Activated CD8-positive, alpha-beta memory T cell treated with anti-CD3 and anti-CD28 coated beads, Interleukin-2, amount 50 U/mL, for 24 hours (primary cell): ENCODE measurements at regions not wholly inside any gene's neighbourhood (a gene's known extent, or its start where the extent isn't known, plus 50 kb on each side); places are given as distances from the start of the nearest gene placed in this dataset.

Experiments
- DNase-seq: peaks from one replicate; pipeline ENCODE4 v3.0.0-alpha.2; 2020; ENCODE audit errors: extremely low read depth

DNA sequence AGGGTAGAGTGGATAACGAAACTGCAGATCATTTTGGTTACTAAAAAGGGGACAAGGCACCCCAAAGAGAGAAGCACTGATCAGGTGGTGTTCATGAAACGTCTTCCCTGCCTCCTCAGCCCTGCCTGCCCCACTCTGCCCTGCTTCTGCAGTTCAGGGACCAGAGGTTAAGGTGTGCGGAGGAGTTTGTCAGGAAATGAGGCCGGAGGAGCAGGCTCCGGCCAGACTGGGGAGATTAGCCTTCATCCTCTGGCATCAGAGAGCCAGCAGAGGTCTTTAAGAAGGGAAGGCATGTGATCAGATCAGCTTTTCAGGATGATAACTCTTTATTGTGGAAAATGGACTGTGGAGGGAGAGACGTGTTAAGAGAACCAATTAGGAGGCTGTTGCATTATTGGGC is 291.9 kb upstream of the NR5A2 start:
- no peak for DNase-seq

DNA sequence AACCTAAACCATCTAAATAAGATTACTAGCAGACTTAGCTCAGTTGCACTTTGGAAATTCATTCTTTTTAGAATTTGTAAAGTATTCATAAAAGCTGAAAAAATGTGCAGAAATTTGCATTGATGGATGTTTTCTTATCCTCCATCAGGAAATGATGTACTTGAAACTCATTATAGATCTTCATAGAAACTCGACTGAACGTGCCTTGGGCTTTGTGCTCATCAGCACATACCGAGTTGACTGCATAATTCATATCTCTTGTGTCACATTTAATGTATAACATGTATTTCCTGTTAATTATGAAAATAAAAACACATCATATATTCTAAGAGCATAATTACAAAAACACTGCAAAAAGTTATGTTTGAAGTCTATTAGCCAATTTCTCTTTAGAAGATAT is 290.9 kb upstream of the NR5A2 start:
- no peak for DNase-seq

DNA sequence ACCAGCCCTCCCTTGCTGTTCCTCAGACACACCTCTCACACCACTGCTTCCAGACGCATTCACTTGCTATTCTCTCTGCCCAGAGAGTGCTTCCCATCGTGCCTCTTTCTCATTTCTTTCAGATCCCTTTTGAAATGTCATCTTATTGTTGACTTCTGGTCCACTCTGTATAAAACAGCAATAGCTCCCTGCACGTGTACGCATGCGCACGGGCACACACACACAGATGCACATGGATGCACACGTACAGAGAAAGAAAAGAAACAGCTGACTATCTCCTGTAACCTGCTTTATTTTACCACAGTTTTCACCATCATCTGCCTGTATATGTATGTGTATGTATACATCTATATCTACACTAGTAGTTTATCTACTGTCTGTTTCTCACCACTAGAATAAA is 285.9 kb upstream of the NR5A2 start:
- DNase-seq: no peak

DNA sequence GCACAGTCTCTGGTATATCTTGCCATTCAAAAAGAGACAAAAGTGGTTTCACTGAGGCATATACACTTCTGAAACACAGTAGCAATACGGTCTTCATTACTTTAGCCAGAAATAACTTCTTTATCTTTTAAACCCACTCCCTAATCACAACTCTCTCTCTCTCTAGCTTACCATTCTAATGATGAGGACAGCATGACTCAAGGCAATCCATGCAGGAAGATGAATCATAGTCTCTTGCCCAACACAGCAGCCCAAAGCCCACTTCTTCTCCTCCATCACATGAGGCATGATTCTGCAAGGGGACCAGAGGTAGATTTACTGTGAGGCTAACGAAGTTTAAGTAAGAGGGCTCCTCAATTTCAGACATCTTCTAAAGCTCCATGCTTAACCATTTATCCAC is 285.0 kb upstream of the NR5A2 start:
- DNase-seq: no peak

DNA sequence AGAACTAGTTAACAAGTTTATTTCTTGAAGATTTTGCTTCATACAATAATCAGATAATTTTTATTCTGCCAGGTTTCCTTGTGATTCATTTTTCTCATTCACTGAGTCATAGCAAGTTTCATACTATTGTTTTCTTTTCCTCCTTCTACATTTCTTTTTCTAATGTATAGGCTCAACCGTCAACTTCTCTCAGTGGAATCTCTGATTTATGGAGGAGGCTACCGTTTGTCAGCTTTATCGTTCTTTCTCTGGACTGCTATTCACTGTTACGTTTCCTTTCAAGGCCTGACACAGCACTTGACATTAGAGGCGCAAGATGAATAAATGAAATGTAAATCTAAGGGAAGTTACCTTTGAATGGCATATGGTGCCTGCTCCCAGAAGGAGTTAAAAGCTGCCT is 284.3 kb upstream of the NR5A2 start:
- no peak for DNase-seq

DNA sequence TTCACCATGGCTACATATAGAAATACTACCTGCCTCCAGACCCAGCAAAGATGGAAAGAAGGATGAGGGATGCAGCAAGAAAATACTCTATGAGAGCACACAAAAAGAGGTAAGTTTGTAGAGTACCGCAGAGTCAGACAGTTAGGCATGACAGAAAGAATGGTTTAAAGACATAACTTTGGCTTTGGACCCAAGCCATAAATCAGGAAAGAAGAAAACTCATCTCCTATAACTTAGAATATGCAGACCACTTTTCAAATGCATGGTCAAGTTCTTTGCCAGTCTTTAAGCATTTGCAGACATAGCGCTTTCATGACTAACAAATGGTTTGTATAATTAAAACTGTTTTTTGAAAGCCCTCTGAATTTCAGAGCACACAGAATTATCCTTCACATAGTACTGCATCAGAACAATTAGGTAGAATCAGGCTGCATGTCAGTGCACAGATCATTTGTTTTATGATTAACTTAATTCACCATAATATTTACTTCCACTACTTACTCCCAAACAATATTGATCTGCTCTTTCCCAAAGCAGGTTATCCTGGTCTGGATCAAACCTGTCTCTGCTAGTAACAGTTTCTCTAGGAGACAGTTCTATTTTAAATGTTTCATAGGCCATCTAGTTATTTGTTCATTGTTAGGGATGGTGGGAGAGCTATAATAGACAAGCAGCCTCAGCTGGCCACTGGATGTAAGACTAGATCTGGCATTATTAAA is 280.7 kb upstream of the NR5A2 start:
- DNase-seq: no peak

DNA sequence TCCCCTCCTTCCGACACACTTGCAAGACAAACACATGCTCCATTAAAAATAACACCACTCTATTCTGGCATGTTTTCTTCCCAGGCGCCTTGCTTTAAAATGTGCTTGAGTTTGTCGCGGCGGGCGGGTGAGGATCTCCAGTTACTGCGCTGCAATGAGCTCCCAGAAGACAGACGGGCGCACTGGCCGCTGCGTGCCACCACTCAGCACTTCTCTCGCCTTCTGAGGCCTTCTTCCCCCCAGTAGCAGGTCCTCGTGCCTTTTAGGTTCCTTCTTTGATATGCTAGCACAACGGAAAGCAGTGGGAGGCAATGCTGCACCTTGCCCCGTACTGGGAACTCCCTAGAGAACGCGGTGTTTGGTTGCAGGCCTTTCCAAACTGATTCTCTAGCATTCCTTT is 279.5 kb upstream of the NR5A2 start:
- no peak for DNase-seq

DNA sequence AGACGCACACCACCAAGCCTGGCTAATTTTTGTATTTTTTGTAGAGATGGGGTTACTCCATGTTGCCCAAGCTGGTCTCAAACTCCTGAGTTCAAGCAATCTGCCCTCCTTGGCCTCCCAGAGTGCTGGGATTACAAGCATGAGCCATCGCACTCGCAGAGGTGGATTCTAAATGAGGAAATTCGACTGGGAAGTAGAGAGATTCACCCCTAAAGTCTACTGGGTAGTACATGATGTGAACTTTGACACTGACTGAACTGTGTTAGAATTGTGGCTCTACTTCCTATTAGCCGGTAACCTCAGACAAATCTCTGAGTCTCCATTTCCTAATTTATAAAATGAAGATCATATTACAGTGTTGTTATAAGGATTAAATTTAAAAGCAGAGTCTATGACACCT is 276.0 kb upstream of the NR5A2 start:
- no peak for DNase-seq

DNA sequence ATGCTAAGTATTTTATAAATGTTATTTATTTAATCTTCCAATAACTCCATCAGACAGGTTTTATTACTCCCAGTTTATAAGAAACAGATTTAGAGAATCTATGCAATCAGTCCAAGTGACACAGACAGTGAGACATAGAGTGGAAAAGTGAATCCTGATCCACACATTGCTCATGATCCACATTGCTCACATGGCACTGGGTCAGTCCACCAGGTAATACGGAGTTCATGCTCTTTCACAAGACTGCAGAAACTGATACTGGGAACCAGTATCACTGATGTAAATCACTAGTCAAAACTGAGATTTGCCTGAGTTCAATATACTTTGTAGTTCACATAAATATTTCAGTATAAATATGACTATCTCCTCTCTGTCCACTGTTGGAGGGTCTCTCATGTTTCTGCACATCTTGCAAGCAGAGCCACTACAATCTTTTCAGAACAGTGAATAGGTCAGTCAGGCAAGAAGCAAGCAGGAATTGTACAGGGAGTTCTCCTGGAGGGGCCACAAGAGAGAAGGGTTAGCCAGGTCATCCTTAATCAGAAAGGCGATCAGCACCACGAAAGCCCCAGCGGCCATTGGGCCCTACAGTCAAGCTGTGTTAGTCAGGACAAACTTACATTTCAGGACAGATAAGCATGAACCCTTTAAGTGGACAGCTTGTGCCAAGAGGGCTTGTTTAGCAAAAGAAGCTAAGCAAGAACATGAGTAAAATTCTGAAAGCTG is 275.4 kb upstream of the NR5A2 start:
- no peak for DNase-seq

DNA sequence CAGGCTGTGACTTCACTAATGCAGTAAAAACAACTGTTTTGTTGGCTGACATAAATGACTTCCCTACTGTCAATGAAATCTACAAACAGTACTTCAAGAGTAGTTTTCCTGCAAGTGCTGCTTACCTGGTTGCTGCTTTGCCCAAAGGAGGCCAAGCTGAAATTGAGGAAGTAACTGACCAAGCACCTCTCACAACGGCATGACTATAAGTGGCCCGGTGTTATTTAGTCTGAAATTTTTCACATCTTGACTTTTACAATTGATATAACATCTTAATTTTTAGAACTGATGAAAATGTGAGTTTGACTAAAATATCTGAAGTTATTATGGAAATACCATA is 274.9 kb upstream of the NR5A2 start:
- no peak for DNase-seq

DNA sequence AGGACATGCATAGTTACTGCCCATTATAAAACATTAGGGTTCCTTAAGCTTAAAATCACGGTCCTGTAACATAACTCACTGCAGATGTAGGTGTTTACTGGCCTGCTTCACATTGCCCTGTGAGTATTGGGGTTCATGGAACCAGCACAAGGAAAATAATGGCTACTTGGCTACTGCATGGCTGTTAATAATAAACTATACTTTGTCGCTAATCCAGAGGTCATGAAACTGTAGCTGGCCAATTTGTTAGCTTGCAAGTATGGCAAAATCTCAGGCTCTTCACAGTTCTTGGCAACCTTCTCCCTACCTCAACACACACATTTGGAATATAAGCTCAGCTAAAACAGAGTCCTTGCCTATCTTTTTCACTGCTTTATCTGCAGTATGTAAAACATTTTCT is 274.0 kb upstream of the NR5A2 start:
- no peak for DNase-seq

DNA sequence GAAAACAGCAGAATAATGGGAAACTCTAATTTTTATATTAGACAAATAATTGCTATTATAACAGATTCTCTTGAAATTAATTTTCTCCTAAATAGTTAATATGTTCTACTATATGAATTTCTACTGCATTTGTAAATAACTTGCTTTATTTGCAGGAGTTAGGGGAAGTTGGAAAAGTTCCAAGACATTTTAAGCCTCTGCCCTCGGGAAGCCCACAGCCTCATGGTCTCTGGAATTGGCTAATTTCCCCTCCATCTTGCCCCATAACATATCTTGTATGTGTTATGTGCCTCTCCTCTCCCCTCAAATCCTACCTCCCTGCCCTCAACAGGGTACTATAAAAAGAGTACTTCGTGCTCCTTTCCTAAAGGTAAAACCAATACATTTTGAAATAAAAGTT is 271.4 kb upstream of the NR5A2 start:
- no peak for DNase-seq

DNA sequence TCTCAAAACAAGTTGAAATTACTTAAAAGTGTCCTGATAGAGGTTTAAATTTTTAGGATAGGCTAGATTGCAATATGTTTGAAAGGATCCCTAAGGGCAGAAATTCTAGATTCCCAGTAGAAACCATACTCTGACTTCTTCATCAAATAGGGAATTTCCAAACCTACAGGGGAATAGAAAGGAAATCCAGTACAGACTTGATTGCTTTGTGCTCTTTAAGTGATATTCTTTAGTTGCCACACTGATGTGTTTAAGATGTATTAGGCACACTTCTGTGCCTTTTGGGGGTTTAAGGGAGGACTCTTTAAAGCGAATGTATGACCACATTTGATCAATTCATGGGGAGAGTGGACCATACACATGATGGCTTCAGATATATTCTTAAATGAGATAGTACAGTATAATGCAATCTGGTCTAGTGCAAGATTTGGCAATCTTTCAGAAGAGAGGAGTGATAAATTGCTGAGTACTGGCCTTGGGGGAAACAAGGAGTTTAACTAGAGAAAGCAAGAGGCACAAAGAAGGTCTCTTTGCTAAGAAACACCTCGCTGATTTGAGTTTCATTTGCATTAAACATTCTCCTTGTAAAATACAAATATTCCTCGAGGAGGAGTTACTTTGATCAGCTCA is 268.8 kb upstream of the NR5A2 start:
- DNase-seq: no peak

DNA sequence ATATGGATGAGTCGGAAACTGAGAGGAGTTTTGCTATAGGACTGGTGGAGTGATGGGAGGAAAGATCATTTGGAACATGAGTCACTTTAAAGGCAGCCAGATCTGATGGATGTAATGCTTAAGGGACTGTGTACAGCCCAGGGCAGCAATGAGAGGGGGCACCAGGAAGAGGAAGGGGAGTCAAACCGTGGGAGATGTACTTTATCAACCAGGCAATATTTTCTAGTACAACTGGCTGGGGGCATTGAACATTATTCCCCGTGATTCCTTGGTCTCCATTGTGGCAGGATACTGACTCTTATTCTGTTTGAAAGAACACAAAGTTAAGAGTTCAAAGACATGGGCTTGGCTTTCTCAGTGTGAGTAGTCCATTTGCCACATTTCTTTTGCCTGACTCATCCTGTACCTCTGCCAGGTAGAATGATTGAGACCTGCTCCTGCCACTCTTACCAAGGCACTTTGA is 268.2 kb upstream of the NR5A2 start:
- DNase-seq: no peak

DNA sequence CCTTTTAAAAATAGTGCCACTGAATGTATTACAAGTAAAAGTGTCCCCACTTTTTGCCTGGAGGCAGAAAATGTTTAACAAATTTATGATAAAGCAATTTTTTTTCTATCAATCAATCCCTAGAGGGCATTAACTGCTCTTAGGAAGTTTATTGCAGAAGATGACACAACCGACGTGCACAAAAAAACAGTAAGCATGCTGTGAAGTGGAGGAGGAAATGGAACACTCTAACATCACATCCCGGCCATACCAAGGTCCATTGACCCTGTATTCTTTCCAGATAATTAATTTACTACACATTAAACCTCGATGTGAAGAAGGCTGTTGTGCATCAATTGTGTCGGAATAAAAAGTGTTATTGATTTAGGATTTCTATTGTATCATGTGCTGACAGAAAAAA is 264.9 kb upstream of the NR5A2 start:
- DNase-seq: no peak

DNA sequence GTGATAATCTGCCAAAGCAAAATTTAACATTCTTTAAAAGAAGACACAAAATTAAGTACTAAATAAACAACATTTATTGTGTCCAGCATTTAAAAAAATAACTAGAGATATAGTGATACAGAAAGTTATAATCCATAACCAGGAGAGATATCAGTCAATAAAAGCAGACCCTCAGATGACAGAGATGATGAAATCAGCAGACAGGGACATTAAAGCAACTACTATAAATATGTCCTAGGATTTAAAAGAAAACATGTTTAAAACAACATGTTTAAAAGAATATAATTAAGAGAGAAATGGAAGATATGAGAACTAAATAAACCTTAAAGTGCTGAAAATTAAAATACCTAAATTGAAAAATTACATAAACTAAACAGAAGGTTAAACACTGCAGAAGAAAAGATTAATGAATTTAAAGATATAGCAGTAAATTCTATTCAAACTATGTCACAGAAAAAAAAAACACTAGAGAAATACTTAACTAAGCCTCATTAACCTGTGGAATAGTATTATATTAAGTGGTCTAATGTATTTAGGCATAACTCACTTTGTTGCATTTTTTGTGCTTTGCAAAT is 261.2 kb upstream of the NR5A2 start:
- no peak for DNase-seq

DNA sequence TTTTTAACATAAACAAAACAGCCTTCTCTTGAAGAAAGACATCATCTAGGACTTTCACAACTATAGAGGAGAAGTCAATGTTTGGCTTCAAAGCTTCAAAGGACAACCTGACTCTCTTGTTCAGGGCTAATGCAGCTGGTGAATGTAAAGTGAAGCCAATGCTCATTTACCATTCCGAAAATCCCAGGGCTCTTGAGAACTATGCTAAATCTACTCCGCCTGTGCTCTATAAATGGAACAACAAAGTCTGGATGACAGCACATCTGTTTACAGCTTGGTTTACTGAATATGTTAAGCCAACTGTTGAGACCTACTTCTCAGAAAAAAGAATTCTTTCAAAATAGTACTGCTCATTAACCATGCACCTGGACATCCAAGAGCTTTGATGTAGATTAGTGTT is 259.8 kb upstream of the NR5A2 start:
- DNase-seq: no peak

DNA sequence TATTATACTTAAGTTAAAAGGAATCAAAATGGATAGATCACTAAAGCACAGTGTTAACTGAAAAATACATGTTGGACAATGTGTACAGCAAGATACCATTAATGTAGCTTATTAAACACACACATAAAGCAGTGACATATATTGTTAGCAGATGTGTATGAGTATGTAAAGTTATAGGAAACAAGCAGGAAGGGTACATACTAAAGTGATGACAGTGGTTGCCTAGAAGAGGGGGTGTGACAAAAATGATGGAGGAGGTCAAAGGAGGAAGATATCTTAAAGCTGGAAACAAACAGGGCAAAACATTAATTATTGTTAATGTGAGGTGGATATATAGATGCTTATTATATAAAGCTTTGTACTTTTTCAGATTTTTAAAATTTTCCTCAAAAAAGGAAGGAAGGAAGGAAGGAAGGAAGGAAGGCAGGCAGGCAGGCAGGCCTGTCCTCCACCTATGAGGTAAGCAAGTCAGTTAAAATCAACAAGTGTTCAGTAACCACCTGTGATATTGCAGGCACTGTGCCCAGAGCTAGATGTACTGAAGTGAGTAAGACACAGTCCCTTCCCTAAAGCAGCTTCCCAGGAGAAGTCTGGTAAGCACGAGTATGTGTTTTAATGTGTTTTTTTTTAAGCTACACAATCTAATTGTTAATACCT is 252.9 kb upstream of the NR5A2 start:
- no peak for DNase-seq

DNA sequence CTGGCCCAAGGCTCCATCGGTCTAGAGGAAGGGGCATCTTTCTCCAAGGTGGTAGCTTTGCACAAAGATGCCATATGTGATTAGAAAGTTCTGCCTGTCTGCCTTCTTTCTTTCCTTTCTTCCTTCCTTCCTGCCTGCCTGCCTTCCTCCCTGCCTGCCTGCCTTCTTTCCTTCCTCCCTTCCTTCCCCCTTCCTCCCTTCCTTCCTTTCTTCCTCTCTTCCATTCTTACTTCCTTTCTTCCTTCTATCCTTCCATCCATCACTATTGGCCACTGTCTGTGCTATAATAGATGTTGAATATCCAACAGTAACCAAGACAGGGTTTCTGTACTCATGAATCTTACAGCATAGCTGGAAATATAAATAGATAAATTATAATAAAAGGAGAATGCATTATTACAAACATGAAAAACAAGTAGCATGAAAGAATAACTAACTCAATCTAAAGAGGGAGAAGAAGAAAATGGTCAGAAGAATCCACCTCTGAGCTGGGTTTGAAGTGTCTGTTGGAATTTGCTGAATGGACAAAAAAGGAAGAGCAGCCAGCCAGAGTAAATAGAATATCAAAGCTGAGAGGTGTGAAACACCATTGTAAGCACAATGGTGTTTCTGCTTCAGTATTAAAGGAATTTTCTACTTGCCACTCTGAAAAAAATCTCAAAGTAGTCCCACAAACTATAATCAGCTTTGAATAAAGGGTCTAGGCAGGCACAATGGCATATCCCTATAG is 250.6 kb upstream of the NR5A2 start:
- DNase-seq: no peak

DNA sequence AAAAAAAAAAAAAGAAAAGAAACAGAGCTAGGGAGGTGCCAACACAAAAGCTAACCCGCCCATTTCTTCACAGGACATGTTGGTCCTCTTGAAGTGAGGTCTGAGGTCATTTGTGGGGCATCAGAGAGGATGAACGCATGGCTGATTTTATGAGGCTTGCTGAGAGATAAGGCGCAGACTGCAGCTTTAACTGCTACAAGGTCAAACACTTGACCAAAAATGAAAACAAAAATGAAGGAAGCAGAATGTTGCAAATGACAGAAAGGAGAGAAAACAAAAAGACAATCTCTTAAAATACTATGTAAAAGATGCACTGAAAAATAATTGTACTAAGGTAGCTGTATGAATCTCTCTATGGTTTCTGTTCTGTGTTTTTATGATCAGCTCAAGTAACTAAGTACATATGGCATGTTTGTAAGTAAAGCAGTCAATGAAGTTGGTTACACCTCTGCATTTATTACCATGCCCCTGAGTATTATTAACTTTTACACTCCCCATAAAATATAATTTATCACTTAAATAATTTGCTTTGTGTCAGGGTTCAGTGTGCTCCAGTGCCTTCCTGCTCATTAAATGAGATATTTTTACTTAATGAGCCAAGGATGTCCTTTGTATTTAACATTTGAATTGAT is 249.1 kb upstream of the NR5A2 start:
- no peak for DNase-seq

DNA sequence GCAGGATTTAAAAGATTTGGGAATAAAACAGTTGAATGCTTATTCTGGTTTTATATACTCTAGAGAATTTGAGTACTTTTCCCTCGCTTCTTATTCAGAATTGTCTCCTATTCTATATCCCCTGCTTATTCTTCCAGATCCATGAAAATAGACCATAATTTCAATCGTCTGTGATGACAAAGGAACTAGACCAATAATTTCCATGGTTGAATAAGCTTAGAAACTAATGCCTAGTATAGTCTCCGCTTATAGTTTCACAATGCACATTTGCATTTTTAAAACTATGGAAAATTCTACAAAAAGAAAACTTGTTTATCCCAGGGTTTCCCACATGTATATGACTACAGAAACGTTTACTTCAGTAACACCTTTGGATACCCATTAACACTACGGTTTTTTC is 247.4 kb upstream of the NR5A2 start:
- no peak for DNase-seq
